ENCODE measurements at regions not wholly inside any gene's neighbourhood (a gene's known extent, or its start where the extent isn't known, plus 50 kb on each side); places are given as distances from the start of the nearest gene placed in this dataset.
A peak's percentile ranks its signal among the peaks of the same experiment; 100 is the strongest.

DNA sequence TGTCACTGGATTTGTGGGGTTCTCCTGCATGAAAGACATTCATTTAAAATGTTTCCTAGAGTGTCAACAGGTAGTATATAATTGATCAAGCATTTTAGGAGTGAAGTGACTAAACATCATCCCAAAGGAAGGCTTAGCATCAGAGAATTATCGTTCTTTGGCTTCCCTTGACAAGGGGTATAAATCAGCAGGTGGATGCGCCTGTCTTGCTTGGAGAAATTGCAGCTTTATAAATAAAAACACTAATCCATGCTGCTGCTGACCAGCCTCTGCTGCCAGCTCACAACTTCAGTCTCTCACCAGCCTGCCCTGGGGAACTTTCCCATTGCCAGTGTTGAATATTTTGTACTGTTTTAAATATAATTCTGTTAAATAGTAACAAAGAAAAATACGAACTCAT lies 1184.7 kb upstream of the TENM4 start:
- no peak for DNase-seq

GRCh38 chr11:80621871-80622270 lies 1181.0 kb upstream of the TENM4 start:
- no peak for DNase-seq

GRCh38 chr11:80620867-80621266 lies 1180.0 kb upstream of the TENM4 start:
- no peak for DNase-seq

DNA sequence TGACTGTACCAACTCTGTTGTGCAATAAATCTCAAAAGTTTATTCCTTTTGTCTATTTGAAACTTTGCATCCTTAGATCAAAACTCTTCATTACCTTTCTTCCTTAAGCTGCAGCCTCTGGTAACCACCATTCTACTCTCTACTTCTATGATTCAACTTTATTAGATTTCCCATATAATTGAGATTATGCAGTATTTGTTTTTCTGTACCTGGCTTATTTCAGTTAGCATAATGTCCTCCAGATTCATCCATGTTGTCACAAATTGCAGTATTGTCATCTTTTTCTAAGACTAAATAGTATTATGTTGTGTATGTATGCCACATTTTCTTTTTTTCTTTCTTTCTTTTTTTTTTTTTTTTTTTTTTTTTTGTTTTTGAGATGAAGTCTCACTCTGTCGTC lies 1176.3 kb upstream of the TENM4 start:
- DNase-seq: no peak

DNA sequence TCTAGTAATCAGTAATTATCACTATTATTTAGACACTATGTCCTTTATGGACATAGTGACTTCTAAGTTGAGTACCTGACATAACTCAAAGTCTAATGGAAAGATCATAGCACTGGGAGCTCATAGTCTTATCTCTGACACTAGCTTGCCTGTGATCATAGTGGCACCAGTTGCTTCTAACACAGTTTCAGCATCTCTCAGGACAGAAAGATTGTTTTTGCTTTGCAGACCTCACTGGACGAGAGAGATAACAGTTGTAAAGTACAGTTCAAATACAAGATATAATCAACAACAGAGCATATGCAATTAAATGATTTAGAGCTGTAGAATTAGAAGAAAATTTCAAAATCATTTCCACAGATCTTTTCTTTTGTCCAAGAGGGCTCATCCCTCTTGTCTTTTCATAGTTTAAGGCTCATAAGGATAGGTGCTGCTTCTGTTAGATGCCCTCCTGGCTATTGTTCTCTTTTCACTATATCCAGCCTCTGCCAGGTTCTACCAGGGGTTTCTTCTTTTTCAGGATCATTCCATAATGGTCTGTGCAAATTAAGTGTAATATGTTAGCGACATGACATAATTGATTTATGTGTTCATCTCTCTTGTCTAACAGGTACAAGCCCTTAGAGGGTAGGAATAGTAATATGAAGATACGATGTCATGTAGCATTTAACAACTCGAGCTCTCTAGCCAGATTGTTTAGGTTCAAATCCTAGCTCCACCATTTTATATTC lies 1175.4 kb upstream of the TENM4 start:
- no peak for DNase-seq

DNA sequence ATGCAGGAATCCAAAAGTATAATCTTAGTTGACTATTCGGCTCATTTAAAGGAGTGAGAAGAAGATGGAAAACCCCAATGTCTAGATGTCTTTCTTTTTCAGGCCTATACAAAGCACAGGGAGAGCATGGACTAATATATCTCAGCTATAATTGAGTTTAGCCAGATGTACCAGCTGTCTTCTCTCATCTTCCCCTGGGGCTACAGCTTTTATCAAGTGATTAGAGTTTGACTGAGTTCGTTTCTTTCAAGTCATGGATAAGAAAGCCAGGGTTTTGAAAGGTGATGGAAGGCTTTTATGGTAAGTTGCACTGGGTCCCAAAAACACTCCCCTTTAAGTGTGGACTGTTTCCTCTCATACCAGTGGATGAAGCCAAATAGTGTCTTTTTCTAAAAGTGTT lies 1172.8 kb upstream of the TENM4 start:
- no peak for DNase-seq

DNA sequence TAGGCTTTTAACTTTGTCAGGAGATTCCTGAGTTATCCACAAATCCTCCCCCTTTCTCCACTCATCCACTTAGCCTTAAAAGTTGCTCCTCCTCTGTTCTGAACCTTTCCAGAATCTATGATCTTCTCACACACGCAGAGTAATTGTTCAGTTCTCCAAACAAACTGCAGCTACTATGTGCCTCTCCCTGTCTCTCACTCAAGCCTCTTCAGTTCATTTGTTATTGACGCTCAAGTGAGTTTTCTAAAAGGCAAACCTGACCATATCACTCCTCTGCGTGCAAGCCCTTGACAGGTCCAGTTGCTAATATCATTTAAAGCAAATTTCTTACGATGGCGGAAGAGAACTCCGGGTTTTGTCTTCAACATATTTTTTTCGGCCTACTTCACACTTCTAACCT lies 1169.7 kb upstream of the TENM4 start:
- DNase-seq: no peak

DNA sequence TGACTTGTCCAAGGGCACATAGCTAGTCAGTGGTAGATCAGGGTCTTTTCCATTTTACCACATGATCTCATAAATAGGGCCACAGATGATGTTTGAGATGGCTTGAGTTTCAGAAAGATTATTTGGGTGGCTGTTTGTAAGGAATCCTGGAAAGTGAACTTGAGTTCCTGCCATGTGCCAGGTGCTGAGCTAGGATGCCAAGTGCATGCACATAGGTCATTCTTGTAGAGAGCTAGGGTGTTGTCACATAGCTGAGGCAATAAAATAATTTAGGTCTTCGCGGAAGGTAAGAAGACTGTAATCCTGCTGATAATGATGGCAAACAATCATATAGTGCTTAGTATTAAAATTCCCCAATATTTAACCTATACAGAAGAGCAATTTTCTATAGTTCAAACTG lies 1162.6 kb upstream of the TENM4 start:
- DNase-seq: no peak

- no peak for DNase-seq
Observed at GRCh38 chr11:80598905-80599304, 1158.1 kb upstream of the TENM4 start.

DNA sequence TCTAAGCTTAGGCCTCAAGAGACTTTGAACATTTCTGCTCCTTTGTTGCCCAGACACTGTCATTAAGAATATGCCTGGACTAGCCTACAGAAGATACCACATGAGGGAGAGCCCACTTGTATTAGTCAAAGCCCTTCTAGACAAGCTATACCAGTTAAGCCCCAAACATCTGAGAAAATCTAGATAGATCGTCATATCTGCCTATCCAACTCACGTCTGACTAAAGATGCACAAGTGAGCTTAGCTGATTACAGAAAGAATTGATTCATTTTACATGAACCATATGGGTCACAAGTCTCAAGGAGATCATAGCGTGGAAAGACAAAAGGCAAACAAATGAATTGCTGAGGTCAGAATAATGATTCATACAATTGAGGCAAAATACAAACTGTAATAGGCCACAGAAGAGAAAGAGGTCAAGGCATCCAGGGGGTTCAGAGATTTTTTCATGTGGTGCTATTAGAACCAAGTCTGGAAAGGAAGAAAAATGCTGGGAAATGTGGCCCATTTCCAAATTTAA lies 1155.5 kb upstream of the TENM4 start:
- DNase-seq: no peak

GRCh38 chr11:80595011-80595410 lies 1154.2 kb upstream of the TENM4 start:
- no peak for DNase-seq

- peak; percentile 72 for DNase-seq
Observed at GRCh38 chr11:80593648-80594374, 1153.0 kb upstream of the TENM4 start.

GRCh38 chr11:80592546-80592945 lies 1151.7 kb upstream of the TENM4 start:
- DNase-seq: no peak

DNA sequence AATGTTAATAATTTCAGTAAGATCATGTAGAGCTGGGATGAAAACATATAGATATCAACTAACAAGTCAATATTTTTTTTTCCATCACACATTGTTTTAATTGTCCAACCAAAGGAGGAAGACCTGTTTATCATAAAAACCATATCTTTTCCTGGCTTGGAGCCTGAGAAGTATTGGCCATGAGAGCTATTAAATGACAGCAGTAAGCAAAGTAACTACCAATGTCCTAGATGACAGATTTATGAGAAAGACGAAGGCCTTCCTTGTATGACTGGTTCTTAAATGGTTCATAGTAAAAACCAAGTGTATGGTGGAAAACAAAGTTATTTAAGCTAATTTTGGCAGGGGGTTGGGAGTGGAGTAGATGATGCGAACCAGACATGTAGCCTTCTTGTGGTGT lies 1147.1 kb upstream of the TENM4 start:
- DNase-seq: no peak

GRCh38 chr11:80586464-80586863 lies 1145.6 kb upstream of the TENM4 start:
- no peak for DNase-seq

GRCh38 chr11:80584661-80585060 lies 1143.8 kb upstream of the TENM4 start:
- no peak for DNase-seq

DNA sequence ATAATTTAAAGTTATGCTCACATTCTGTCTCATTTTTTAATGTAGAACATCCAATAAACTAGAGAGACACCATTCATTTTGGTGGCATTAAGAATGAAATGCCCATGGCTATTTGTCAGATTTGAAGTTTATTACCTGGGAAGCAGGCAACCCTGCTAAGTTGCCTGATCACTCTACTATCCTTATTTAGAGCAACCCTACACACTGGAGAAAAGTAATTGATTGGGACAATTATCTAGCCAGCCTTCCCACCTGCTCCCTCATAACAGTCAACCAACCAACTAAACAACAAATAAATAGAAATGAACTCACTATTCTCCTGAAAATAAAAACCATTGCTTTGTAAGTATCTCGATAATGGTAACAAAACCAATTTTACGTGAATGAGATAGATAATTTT lies 1129.0 kb upstream of the TENM4 start:
- DNase-seq: no peak

DNA sequence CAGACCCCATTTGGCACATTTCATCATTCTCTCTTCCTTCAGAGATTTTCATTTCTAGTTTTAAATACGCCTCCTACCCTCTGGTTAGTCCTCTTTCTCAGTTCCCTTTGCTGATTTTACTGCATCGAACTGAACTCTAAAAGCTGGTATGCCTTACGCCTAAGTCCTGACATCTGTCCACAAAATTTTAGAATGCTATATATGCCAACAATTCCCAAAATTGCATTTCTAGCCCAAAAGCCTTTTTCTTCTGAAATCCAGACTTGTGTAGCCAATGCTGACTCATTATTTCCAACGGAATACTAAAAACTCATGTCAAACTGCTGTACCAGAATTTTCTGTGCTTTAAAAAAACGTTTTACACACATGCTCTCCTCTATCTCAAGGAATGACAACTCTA lies 1124.4 kb upstream of the TENM4 start:
- no peak for DNase-seq

DNA sequence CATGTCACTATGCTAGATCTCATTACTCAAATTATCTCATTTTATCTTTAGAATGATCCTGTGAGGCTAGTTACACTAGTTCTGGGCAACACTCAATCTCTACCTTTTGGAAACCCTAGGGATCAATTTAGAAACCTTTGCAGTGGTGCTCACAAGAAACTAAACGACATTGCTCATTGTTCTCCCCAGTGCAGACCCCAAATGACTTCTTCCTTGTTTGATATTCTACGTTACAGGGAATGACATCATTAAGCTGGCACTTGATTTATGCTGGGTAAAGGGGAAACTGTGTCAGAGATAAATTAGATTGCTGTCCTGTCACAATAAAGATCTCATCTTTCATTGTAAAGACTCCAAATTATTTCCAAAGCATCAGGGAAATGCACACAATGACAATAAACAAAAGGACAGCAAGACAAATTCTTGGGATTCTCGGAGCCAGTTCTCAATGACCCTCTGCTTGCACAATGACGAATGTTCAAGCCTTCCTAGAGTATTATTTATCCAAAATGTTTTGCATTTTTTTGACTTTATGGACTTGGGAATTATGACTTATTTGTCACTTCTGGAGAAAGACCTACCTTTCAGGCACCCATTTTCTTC lies 1121.8 kb upstream of the TENM4 start:
- DNase-seq: no peak

DNA sequence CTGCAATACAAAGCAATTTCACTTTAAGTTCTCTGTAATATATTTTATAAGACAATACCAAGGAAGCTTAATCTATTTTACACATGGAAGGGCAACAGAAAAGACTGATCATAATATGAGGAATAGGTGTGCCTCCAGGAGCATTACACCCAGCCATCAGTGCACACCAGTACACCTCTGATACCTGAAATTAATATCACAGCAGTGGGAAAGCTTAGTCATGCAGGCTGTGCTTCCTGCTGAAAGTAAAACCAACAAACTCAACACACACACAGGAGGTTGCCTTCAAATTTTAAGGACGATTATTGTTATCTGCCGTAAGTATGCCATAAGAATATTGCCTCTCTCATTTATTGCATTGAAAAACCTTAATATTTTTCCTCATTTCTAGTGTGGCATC lies 1119.1 kb upstream of the TENM4 start:
- DNase-seq: no peak

DNA sequence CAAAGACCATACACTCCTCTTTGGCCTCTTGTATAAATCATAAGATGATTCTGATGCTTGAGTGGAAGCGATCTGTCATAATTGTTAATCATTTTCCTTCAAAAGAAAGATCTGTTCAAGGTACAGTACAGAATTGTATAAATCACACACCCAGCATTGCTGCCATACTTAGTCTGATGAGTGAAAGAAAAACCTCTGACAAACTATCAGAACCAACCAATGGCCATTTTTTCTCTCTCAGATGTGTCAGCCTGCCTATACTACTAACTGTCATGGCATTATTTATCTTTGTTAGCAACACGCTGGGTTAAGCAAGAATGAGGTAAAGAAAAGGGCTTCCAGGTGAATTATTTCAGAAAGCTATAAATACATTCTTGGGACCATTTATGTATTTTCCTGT lies 1112.7 kb upstream of the TENM4 start:
- DNase-seq: no peak

GRCh38 chr11:80542704-80543103 lies 1101.9 kb upstream of the TENM4 start:
- DNase-seq: no peak

DNA sequence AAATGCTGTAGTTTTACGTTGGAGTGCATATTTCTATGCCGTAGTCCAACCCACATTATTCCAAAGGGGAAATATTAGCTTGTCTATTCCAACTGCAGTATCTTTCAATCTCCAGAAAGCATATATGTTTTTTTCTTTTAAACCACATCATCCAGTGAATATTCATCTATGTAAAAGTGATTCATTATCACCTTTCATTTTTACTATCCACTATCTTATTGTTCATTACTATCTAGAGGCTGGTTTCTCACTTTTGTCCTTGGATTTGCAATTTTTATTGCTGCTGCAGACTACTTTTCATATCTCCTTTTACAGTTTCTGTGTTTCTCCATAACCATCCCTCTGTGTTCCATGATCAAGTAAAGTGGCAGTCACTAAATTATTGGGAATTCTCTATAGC lies 1097.2 kb upstream of the TENM4 start:
- DNase-seq: no peak

- no peak for DNase-seq
Observed at GRCh38 chr11:80533463-80533862, 1092.6 kb upstream of the TENM4 start.

All from midbrain (tissue), 1 donor.